SK-N-SH treated with all-trans-retinoic acid at 6 μM for 48 hours (cell line): ENCODE measurements at regions not wholly inside any gene's neighbourhood (a gene's known extent, or its start where the extent isn't known, plus 50 kb on each side); places are given as distances from the start of the nearest gene placed in this dataset.

Experiments used
- ATAC-seq: fragments of 200-7000 bp; cut with Tn5 transposase; 3 replicates; pipeline ENCODE4 v1.9.1; 2020; ENCODE audit warnings: mild to moderate bottlenecking, moderate library complexity
- ARNTL ChIP-seq: fragments of 450-650 bp; formaldehyde crosslinking; IDR thresholded peaks from 2 replicates; pipeline ENCODE4 v1.5.0; 2020; ENCODE audit warnings: low read depth, mild to moderate bottlenecking, moderate library complexity, borderline replicate concordance
- BACH2 ChIP-seq: fragments of 250-450 bp; sonication (Bioruptor Pico); IDR thresholded peaks from 2 replicates; pipeline ENCODE4 v1.9.0; 2021; ENCODE audit warnings: mild to moderate bottlenecking, borderline replicate concordance
- CSRNP3 ChIP-seq: fragments of 250-450 bp; sonication (Bioruptor Pico); IDR thresholded peaks from 2 replicates; pipeline ENCODE4 v1.5.1; 2021; ENCODE audit warnings: mild to moderate bottlenecking, moderate library complexity
- ESRRG ChIP-seq: fragments of 250-450 bp; sonication (Bioruptor Pico); IDR thresholded peaks from 2 replicates; pipeline ENCODE4 v1.6.1; 2021; ENCODE audit warnings: mild to moderate bottlenecking
- GLIS3 ChIP-seq: fragments of 250-450 bp; sonication (Bioruptor Pico); IDR thresholded peaks from 2 replicates; pipeline ENCODE4 v1.5.0; 2020; ENCODE audit warnings: mild to moderate bottlenecking, moderate library complexity
- ISL1 ChIP-seq: fragments of 250-450 bp; sonication (Bioruptor Pico); IDR thresholded peaks from 2 replicates; pipeline ENCODE4 v2.1.2; 2022; ENCODE audit warnings: mild to moderate bottlenecking, moderate library complexity
- OSR1 ChIP-seq: fragments of 250-450 bp; sonication (Bioruptor Pico); IDR thresholded peaks from 2 replicates; pipeline ENCODE4 v1.8.0; 2022; ENCODE audit warnings: moderate library complexity, mild to moderate bottlenecking, inconsistent platforms
- PATZ1 ChIP-seq: fragments of 250-450 bp; sonication (Bioruptor Pico); IDR thresholded peaks from 2 replicates; pipeline ENCODE4 v1.8.0; 2020; ENCODE audit warnings: mild to moderate bottlenecking, moderate library complexity, borderline replicate concordance
- PPARA ChIP-seq: fragments of 250-450 bp; sonication (Bioruptor Pico); IDR thresholded peaks from 2 replicates; pipeline ENCODE4 v1.5.0; 2020; ENCODE audit warnings: mild to moderate bottlenecking, borderline replicate concordance
- RARB ChIP-seq: fragments of 250-450 bp; sonication (Bioruptor Pico); IDR thresholded peaks from 2 replicates; pipeline ENCODE4 v1.8.0; 2021; ENCODE audit warnings: mild to moderate bottlenecking, moderate library complexity
- SNAI2 ChIP-seq: fragments of 250-450 bp; sonication (Bioruptor Pico); IDR thresholded peaks from 2 replicates; pipeline ENCODE4 v1.5.0; 2020; ENCODE audit warnings: mild to moderate bottlenecking, moderate library complexity
- TCF4 ChIP-seq: fragments of 250-450 bp; sonication (Bioruptor Pico); IDR thresholded peaks from 2 replicates; pipeline ENCODE4 v1.8.0; 2021; ENCODE audit warnings: mild to moderate bottlenecking, moderate library complexity, borderline replicate concordance
- TOX ChIP-seq: fragments of 250-450 bp; sonication (Bioruptor Pico); IDR thresholded peaks from 2 replicates; pipeline ENCODE4 v1.8.0; 2021; ENCODE audit warnings: mild to moderate bottlenecking, moderate library complexity, borderline replicate concordance
- TSHZ2 ChIP-seq: fragments of 250-450 bp; sonication (Bioruptor Pico); IDR thresholded peaks from 2 replicates; pipeline ENCODE4 v1.5.0; 2020; ENCODE audit warnings: mild to moderate bottlenecking, moderate library complexity
- ZC3H10 ChIP-seq: fragments of 250-450 bp; sonication (Bioruptor Pico); IDR thresholded peaks from 2 replicates; pipeline ENCODE4 v1.5.1; 2021; ENCODE audit warnings: mild to moderate bottlenecking, moderate library complexity
- ZNF565 ChIP-seq: fragments of 450-650 bp; formaldehyde crosslinking; conservative IDR thresholded peaks from 2 replicates; pipeline ENCODE4 v1.5.0; 2020; ENCODE audit warnings: low read depth, mild to moderate bottlenecking, moderate library complexity
- ZNF70 ChIP-seq: fragments of 450-650 bp; formaldehyde crosslinking; IDR thresholded peaks from 2 replicates; pipeline ENCODE4 v1.5.0; 2020; ENCODE audit warnings: mild to moderate bottlenecking, moderate library complexity
- ZNF8 ChIP-seq: fragments of 450-650 bp; formaldehyde crosslinking; IDR thresholded peaks from 2 replicates; pipeline ENCODE4 v1.5.0; 2020; ENCODE audit warnings: mild to moderate bottlenecking, moderate library complexity

GRCh38 chr6:66357781-66358180 is 650.8 kb upstream of the EYS start:
- TF ChIP-seq BACH2: no peak
- TF ChIP-seq TSHZ2: no peak
- TF ChIP-seq ESRRG (CRISPR knock-in tag): no peak
- no peak for TF ChIP-seq GLIS3 (CRISPR knock-in tag)
- TF ChIP-seq ISL1 (CRISPR knock-in tag): no peak
- no peak for TF ChIP-seq PPARA (CRISPR knock-in tag)
- TF ChIP-seq ZNF8 (CRISPR knock-in tag): no peak
- TF ChIP-seq PATZ1 (CRISPR knock-in tag): no peak
- TF ChIP-seq RARB (CRISPR knock-in tag): no peak
- TF ChIP-seq SNAI2: no peak
- no peak for TF ChIP-seq TCF4 (CRISPR knock-in tag)
- no peak for TF ChIP-seq ZC3H10 (CRISPR knock-in tag)
- no peak for TF ChIP-seq ARNTL (CRISPR knock-in tag)
- no peak for TF ChIP-seq ZNF565
- no peak for TF ChIP-seq OSR1 (CRISPR knock-in tag)
- ATAC-seq: no peak

GRCh38 chr6:66355471-66355870 is 648.4 kb upstream of the EYS start:
- TF ChIP-seq TCF4 (CRISPR knock-in tag) (no peak), ZNF70 (CRISPR knock-in tag) (no peak), CSRNP3 (CRISPR knock-in tag) (no peak), OSR1 (CRISPR knock-in tag) (no peak), ZNF8 (CRISPR knock-in tag) (no peak), PATZ1 (CRISPR knock-in tag) (no peak), ISL1 (CRISPR knock-in tag) (no peak), TSHZ2 (no peak), ARNTL (CRISPR knock-in tag) (no peak), TOX (CRISPR knock-in tag) (no peak)
- TF ChIP-seq, all 23 proteins: peak for 0
- no peak for ATAC-seq

GRCh38 chr6:66344796-66345195 is 637.8 kb upstream of the EYS start:
- no peak for ATAC-seq
- TF ChIP-seq PATZ1 (CRISPR knock-in tag) (no peak), BACH2 (no peak), PPARA (CRISPR knock-in tag) (no peak), ISL1 (CRISPR knock-in tag) (no peak), TCF4 (CRISPR knock-in tag) (no peak)
